A673 (cell line): ENCODE measurements at regions not wholly inside any gene's neighbourhood (a gene's known extent, or its start where the extent isn't known, plus 50 kb on each side); places are given as distances from the start of the nearest gene placed in this dataset.
"Not testable (repeated sequence)": the region's sequence is repeated elsewhere in the genome, so short reads cannot be mapped to it uniquely, and the experiment has no call there.

ENCODE experiments used
- BruUV-seq: library from RNA; stranded (reverse); fragments of 400-500 nt; replicated peaks from 2 replicates; lab custom pipeline; 2021; lab: Mats Ljungman, UMichigan
- CTCF ChIA-PET: fragments of 300-600 bp; sonication (Branson Sonifier 250); formaldehyde crosslinking; loops from one replicate; lab custom pipeline; 2022; ENCODE audit warnings: antibody characterized with exemption; lab: Charles Lee
- POLR2A ChIA-PET: fragments of 300-600 bp; sonication (Branson Sonifier 250); formaldehyde crosslinking; loops from one replicate; lab custom pipeline; 2022; ENCODE audit warnings: antibody characterized with exemption; ENCODE audit not compliant: low non-redundant PET; lab: Charles Lee
- DNase-seq: peaks from one replicate; pipeline ENCODE4 v3.0.0-alpha.2; 2015; ENCODE audit warnings: low spot score
- H3K27ac ChIP-seq: fragments of 200-600 bp; sonication (generic); 2 replicates; pipeline ENCODE4 v1.5.1; 2016; ENCODE audit warnings: mixed run types, low read depth, mild to moderate bottlenecking, mixed read lengths, antibody characterized with exemption, low read length; ENCODE audit not compliant: poor library complexity, severe bottlenecking
- H3K27me3 ChIP-seq: fragments of 200-600 bp; sonication (generic); replicated peaks from 2 replicates; pipeline ENCODE4 v1.6.1; 2017; ENCODE audit warnings: mixed run types, low read depth, mild to moderate bottlenecking, mixed read lengths, antibody characterized with exemption, low read length; ENCODE audit not compliant: insufficient read depth, poor library complexity
- H3K36me3 ChIP-seq: fragments of 200-600 bp; sonication (generic); 2 replicates; pipeline ENCODE4 v1.6.1; 2016; ENCODE audit warnings: mixed run types, mild to moderate bottlenecking, mixed read lengths, antibody characterized with exemption, low read length; ENCODE audit not compliant: insufficient read depth, poor library complexity, severe bottlenecking
- H3K4me1 ChIP-seq: fragments of 200-600 bp; sonication (generic); 2 replicates; pipeline ENCODE4 v1.6.1; 2017; ENCODE audit warnings: mixed run types, mild to moderate bottlenecking, mixed read lengths, antibody characterized with exemption, low read length; ENCODE audit not compliant: insufficient read depth, poor library complexity, severe bottlenecking
- H3K4me3 ChIP-seq: fragments of 200-600 bp; sonication (generic); 2 replicates; pipeline ENCODE4 v1.5.1; 2016; ENCODE audit warnings: low read depth, mixed run types, mild to moderate bottlenecking, mixed read lengths, low read length; ENCODE audit not compliant: poor library complexity, severe bottlenecking
- H3K9me3 ChIP-seq: fragments of 200-600 bp; sonication (generic); 2 replicates; pipeline ENCODE4 v1.6.1; 2016; ENCODE audit warnings: mixed run types, low read depth, mild to moderate bottlenecking, mixed read lengths, antibody characterized with exemption, low read length; ENCODE audit not compliant: poor library complexity, severe bottlenecking
- CTCF ChIP-seq: fragments of 300-800, 200-600 bp; sonication (generic); conservative IDR thresholded peaks from 2 replicates; pipeline ENCODE4 v1.5.1; 2017; ENCODE audit warnings: low read depth, mild to moderate bottlenecking, antibody characterized with exemption, low read length, moderate library complexity, mixed read lengths
- EZH2 ChIP-seq: fragments of 200-600 bp; sonication (generic); IDR thresholded peaks from 2 replicates; pipeline ENCODE4 v1.6.1; 2017; ENCODE audit warnings: borderline replicate concordance, low read depth, mild to moderate bottlenecking, mixed read lengths, antibody characterized with exemption, low read length; ENCODE audit not compliant: poor library complexity, severe bottlenecking
- intact Hi-C: fragments of 100-400 bp; cut with micrococcal nuclease; formaldehyde crosslinking; loops from one replicate; pipeline ENCODE4 v1.10.0; 2022; ENCODE audit not compliant: unreplicated experiment

DNA sequence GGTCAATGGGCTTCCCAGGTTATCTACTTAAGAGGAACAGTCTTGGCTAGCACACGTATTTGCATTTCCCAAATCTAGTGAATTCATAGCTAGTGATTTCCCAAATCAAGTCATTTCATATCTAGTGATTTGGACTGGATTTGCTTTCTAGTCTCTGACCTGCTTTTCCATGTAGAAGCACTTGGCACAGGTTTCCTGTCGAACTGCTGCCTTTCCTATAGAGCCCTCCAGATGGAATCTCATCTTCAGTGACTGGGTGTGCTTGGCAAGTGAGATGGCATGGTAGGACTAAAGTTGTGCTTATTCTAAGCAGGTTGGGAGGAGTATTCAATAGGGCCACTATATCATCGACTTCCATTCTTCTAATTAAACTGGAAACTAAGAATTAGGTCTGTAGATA is 94.7 kb downstream of the CCNG2 start:
- no TSS peak for BruUV-seq
- Histone ChIP-seq H3K27me3 (no peaks in the 10 kb centered on the region), H3K4me1 (no peaks in the 10 kb centered on the region), H3K36me3 (no peaks in the 10 kb centered on the region), H3K4me3 (no peak overlapping the region), H3K27ac (no peak overlapping the region), H3K9me3 (no peaks in the 10 kb centered on the region)
- no peak for DNase-seq
- intact Hi-C loops = no loop called here
- CTCF ChIA-PET = no interaction called here
- POLR2A ChIA-PET = no interaction called here
- TF ChIP-seq EZH2 = no peak
- TF ChIP-seq CTCF = no peak

DNA sequence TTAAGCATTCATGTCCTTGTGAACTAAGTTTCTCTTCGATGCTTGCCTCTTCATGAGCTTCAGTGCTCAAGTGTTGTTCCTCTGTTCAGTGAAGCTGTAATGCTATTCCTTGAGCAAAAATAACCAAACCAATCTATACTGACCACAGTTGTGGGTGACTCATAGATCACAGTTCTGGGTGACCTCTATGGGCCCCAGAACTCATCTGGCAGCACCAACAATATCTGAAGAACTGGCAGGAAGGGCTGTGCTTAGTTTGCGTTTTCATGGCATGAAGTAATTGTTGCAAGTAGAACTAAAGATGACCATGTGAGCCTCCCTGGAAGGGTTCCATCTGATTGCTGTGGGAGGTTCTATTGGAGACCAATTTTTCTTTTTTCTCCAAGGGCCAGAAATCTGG is 106.2 kb downstream of the CCNG2 start:
- no peak overlapping the region for H3K4me3 ChIP-seq
- no peaks in the 10 kb centered on the region for H3K9me3 ChIP-seq
- no peaks in the 10 kb centered on the region for H3K4me1 ChIP-seq
- TF ChIP-seq EZH2 (no peak), CTCF (no peak)
- CTCF ChIA-PET = no interaction called here
- no TSS peak for BruUV-seq
- no peaks in the 10 kb centered on the region for H3K27me3 ChIP-seq
- intact Hi-C loops = no loop called here
- no peak for DNase-seq
- no peaks in the 10 kb centered on the region for H3K36me3 ChIP-seq
- H3K27ac ChIP-seq = no peak overlapping the region
- POLR2A ChIA-PET = no interaction called here

GRCh38 chr4:77263976-77264375 is 107.0 kb downstream of the CCNG2 start:
- CTCF ChIA-PET, H3K4me3 ChIP-seq, BruUV-seq, DNase-seq, POLR2A ChIA-PET, H3K36me3 ChIP-seq, intact Hi-C loops, H3K4me1 ChIP-seq, H3K27me3 ChIP-seq, H3K9me3 ChIP-seq, H3K27ac ChIP-seq: not testable (repeated sequence)

GRCh38 chr4:77264826-77265225 is 107.8 kb downstream of the CCNG2 start:
- Histone ChIP-seq H3K4me1 (no peaks in the 10 kb centered on the region), H3K36me3 (no peaks in the 10 kb centered on the region), H3K4me3 (no peak overlapping the region), H3K27me3 (no peaks in the 10 kb centered on the region), H3K9me3 (no peaks in the 10 kb centered on the region), H3K27ac (no peak overlapping the region)
- POLR2A ChIA-PET = no interaction called here
- no peak for DNase-seq
- TF ChIP-seq CTCF (no peak), EZH2 (no peak)
- intact Hi-C loops = no loop called here
- BruUV-seq = no TSS peak
- CTCF ChIA-PET = no interaction called here
